Gastrocnemius medialis (tissue), 4 donors: ENCODE measurements at regions not wholly inside any gene's neighbourhood (a gene's known extent, or its start where the extent isn't known, plus 50 kb on each side); places are given as distances from the start of the nearest gene placed in this dataset.
A peak's percentile ranks its signal among the peaks of the same experiment; 100 is the strongest.

Experiments used
- ATAC-seq, 2 donors: fragments of 150-250 bp; one replicate each; pipeline ENCODE4 v1.9.1; 2016
- DNase-seq, 2 donors: peaks; one replicate each; pipeline ENCODE4 v3.0.0-alpha.2; 2019
- H3K27ac ChIP-seq, 4 donors: fragments of 200-600 bp; sonication (generic); 1 replicate in 1 of 4; 2 replicates in 3 of 4; pipeline ENCODE4 v1.5.1; 2016 to 2018; ENCODE audit warnings: mild to moderate bottlenecking in 2 of 4, moderate library complexity in 1 of 4
- H3K27me3 ChIP-seq, 3 donors: fragments of 200-600 bp; sonication (generic) in 2 of 3; 1 replicate in 1 of 3; 2 replicates in 2 of 3; pipeline versions ENCODE4 v1.5.1 to v1.6.0; 2016 to 2019; ENCODE audit warnings: mild to moderate bottlenecking in 1 of 3, moderate library complexity in 1 of 3
- H3K36me3 ChIP-seq, 2 donors: fragments of 200-600 bp; sonication (generic) in 1 of 2; one replicate each; pipeline ENCODE4 v1.5.1; 2017 to 2018
- H3K4me1 ChIP-seq, 2 donors: fragments of 200-600 bp; sonication (generic) in 1 of 2; one replicate each; pipeline ENCODE4 v1.5.1; 2016 to 2017; ENCODE audit warnings: mild to moderate bottlenecking in 2 of 2
- H3K4me3 ChIP-seq, 4 donors: fragments of 200-600 bp; sonication (generic) in 3 of 4; 1 replicate in 1 of 4; 2 replicates in 3 of 4; pipeline ENCODE4 v1.5.1; 2016 to 2019; ENCODE audit warnings: mild to moderate bottlenecking in 2 of 4
- H3K9me3 ChIP-seq, 3 donors: fragments of 200-600 bp; sonication (generic) in 2 of 3; 1 replicate in 1 of 3; 2 replicates in 2 of 3; pipeline ENCODE4 v1.5.1; 2016 to 2019
- POLR2A ChIP-seq, 2 donors: fragments of 450-650 bp; IDR thresholded peaks; one replicate each; pipeline ENCODE4 v1.6.1; 2017; ENCODE audit warnings: antibody characterized with exemption in 2 of 2, mild to moderate bottlenecking in 2 of 2, moderate library complexity in 2 of 2
- in situ Hi-C, 4 donors: fragments of 200-750 bp; cut with MboI; loops; one replicate each; pipeline versions ENCODE4 v1.15.0 to v1.8.0; 2017; ENCODE audit warnings: low sequenced_read_pairs in 4 of 4
- intact Hi-C: fragments of 100-400 bp; cut with DNase I; formaldehyde crosslinking; loops from one replicate; pipeline ENCODE4 v1.15.1; 2023; ENCODE audit warnings: low total_unique reads
- TF ChIP-seq, protein P1 (sequence below), 5 experiments: fragments of 450-650 bp in 3 of 5; fragments of 200-600 bp in 2 of 5; sonication (generic) in 2 of 5; IDR thresholded peaks in 4 of 5; conservative IDR thresholded peaks in 1 of 5; 1 replicate in 4 of 5; 2 replicates in 1 of 5; pipeline ENCODE4 v1.5.1; 2016 to 2019; ENCODE audit warnings: antibody characterized with exemption in 5 of 5, mild to moderate bottlenecking in 3 of 5, moderate library complexity in 3 of 5

DNA sequence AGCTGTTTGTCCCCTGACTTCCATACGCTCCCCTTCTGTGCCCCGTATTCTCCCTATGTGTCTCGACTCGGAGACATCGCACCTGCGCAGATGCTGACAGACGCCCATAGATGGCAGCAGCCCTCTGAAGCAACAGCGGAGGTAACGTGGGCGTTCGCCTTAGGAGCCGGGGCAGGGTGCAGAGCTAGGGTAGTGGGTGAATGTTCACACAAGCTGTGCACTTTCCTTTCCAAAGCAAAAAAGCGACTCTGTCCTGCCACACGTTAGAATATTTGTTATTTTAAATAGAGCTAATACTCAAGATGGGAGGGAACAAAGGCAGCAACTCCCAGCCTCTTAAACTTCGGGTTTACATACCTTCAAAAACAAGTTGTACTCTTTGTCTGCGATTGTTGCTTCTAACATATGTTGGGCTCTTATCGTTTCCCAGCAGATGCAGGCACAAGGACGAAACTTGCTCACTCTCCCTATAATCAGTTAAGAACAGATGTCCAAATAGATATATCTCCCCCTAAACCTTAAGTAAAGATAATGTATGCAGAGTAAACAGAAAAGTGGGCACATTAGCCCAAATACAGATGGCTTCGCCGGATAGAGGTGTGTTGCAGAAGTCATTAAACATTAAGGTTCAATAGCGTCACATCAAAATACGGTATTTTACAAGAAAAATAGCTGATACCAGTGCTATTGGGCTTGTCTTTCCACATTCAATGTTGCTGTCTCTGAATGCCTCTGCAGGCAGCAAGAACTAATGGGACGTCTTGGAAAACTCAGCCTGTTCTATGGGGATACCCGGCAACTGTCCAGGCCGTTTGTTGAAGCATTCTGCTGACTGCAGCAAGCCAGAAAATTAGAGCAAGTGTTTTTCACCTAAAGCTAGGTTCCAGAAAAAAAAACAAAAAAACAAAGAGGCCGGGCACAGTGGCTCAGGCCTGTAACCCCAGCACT, 340.3 kb upstream of the PRKCQ start:
- intact Hi-C loops: loop anchor here (2.0 to 10.0 kb wide), 2 partner anchors 314 to 496 kb away; no protein-coding TSS in a partner anchor
- peak; percentile 15 to 46 for DNase-seq
- in situ Hi-C loops: loop anchor here in 3 of 4 donors (10.0 to 25.0 kb wide), 2 partner anchors 492 to 494 kb away; partner anchors contain the start of gene SFMBT2 (in 3 of the 3)
- peaks cover 0 to 7% of the 10 kb centered on the region in 2 donors for H3K4me1 ChIP-seq
- no peaks in the 10 kb centered on the region for H3K9me3 ChIP-seq
- H3K27me3 ChIP-seq: peaks cover 0 to under 1% (median 0%) of the 10 kb centered on the region in 3 donors
- no peak overlapping the region for H3K27ac ChIP-seq
- no peak for TF ChIP-seq POLR2A (IDR thresholded peaks at IDR 0.05)
- TF ChIP-seq, protein P1, sequence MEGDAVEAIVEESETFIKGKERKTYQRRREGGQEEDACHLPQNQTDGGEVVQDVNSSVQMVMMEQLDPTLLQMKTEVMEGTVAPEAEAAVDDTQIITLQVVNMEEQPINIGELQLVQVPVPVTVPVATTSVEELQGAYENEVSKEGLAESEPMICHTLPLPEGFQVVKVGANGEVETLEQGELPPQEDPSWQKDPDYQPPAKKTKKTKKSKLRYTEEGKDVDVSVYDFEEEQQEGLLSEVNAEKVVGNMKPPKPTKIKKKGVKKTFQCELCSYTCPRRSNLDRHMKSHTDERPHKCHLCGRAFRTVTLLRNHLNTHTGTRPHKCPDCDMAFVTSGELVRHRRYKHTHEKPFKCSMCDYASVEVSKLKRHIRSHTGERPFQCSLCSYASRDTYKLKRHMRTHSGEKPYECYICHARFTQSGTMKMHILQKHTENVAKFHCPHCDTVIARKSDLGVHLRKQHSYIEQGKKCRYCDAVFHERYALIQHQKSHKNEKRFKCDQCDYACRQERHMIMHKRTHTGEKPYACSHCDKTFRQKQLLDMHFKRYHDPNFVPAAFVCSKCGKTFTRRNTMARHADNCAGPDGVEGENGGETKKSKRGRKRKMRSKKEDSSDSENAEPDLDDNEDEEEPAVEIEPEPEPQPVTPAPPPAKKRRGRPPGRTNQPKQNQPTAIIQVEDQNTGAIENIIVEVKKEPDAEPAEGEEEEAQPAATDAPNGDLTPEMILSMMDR (IDR thresholded peaks at IDR 0.05 in 4 of 5, conservative IDR thresholded peaks at IDR 0.05 in 1 of 5): peak in 4 of 5 experiments; percentile 29 to 68 (median 46)
- ATAC-seq: peak; percentile 61 to 88
- H3K36me3 ChIP-seq: no peaks in the 10 kb centered on the region
- no peak overlapping the region for H3K4me3 ChIP-seq

DNA sequence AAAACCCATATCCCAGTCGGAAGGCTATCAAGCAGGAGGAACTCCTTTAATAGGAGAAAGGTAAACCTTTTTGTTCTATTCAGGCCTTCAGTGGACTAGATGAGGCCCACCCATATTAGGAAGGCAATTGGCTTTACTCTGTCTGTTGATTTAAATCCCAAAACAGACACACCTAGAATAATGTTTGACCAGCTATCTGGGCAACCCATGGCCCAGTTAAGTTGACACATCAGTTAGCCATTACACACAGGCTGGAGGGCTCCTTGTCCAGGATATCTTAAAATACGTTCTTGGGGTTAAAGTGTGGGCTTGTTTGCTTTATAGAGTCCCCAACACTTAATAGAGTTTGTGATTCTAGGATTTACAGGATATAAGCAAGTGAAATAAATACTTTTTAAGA, 339.0 kb upstream of the PRKCQ start:
- intact Hi-C loops: no loop called here
- no peaks in the 10 kb centered on the region for H3K9me3 ChIP-seq
- no peak for ATAC-seq

DNA sequence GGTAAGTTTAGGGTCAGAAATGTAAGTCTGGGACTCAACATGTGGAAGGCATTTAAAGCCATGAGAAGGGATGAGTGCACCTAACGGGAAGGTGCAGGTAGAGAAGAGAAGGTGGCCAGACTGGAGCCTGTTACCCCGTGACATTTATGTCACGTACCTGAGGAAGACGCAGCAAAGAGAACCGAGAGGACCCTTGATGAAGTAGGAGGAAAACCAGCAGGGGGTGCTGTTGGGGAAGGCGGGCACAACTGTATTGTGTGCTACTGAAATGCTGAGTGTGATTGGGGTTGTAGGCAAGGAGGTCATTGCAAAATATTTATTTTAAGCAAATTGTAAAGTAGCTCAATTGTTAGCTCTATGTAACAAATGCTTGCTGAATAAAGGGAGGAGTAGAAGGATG, 338.2 kb upstream of the PRKCQ start:
- TF ChIP-seq, protein P1 (IDR thresholded peaks at IDR 0.05 in 4 of 5, conservative IDR thresholded peaks at IDR 0.05 in 1 of 5): no peak
- no peak for TF ChIP-seq POLR2A (IDR thresholded peaks at IDR 0.05)
- no peak overlapping the region for H3K27ac ChIP-seq
- H3K4me3 ChIP-seq: no peak overlapping the region
- DNase-seq (no peak), ATAC-seq (no peak)
- no peaks in the 10 kb centered on the region for H3K9me3 ChIP-seq
- in situ Hi-C loops (loop anchor here in 3 of 4 donors (10.0 to 25.0 kb wide), 2 partner anchors 494 to 496 kb away; partner anchors contain the start of gene SFMBT2 (in 3 of the 3)), intact Hi-C loops (no loop called here)
- H3K27me3 ChIP-seq: no peaks in the 10 kb centered on the region
- no peaks in the 10 kb centered on the region for H3K4me1 ChIP-seq
- H3K36me3 ChIP-seq: no peaks in the 10 kb centered on the region

More for the DNA sequence above, 339.0 kb upstream of the PRKCQ start:
- H3K4me1 ChIP-seq: peaks cover 0 to 3% of the 10 kb centered on the region in 2 donors
- no peaks in the 10 kb centered on the region for H3K36me3 ChIP-seq
- no peaks in the 10 kb centered on the region for H3K27me3 ChIP-seq
- no peak for DNase-seq
- H3K27ac ChIP-seq: no peak overlapping the region
- H3K4me3 ChIP-seq: no peak overlapping the region
- in situ Hi-C loops: loop anchor here in 3 of 4 donors (10.0 to 25.0 kb wide), 2 partner anchors 493 to 496 kb away; partner anchors contain the start of gene SFMBT2 (in 3 of the 3)
- TF ChIP-seq, protein P1 (IDR thresholded peaks at IDR 0.05 in 4 of 5, conservative IDR thresholded peaks at IDR 0.05 in 1 of 5): no peak
- TF ChIP-seq POLR2A (IDR thresholded peaks at IDR 0.05): no peak

DNA sequence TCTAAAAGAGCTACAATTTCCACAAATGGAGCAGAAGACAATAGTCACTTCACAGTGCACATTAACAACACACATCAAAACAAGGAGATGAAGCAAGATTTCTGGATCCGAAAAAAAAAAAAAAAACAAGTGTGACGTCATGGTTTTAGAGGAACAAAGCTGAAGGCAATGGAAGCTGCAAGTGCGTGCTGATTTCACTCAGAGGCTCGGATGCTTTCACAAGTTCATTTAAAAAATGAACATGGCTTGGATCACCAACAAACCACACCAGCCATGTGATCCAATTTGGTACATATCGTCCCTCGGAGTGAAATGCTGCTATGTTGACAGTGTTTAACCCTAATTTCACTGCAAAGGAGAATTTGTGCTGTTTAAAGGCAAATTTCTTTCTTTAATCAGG, 337.0 kb upstream of the PRKCQ start:
- Histone ChIP-seq H3K27ac (no peak overlapping the region), H3K36me3 (no peaks in the 10 kb centered on the region), H3K9me3 (no peaks in the 10 kb centered on the region), H3K4me3 (no peak overlapping the region), H3K4me1 (no peaks in the 10 kb centered on the region), H3K27me3 (no peaks in the 10 kb centered on the region)
- ATAC-seq (peak in 1 of 2 donors; percentile 46), DNase-seq (no peak)
- in situ Hi-C loops (loop anchor here in 3 of 4 donors (10.0 to 25.0 kb wide), 2 partner anchors 495 to 498 kb away; partner anchors contain the start of gene SFMBT2 (in 3 of the 3)), intact Hi-C loops (no loop called here)
- TF ChIP-seq, protein P1 (IDR thresholded peaks at IDR 0.05 in 4 of 5, conservative IDR thresholded peaks at IDR 0.05 in 1 of 5): no peak
- no peak for TF ChIP-seq POLR2A (IDR thresholded peaks at IDR 0.05)
